ENCODE measurements at regions not wholly inside any gene's neighbourhood (a gene's known extent, or its start where the extent isn't known, plus 50 kb on each side); places are given as distances from the start of the nearest gene placed in this dataset.

DNA sequence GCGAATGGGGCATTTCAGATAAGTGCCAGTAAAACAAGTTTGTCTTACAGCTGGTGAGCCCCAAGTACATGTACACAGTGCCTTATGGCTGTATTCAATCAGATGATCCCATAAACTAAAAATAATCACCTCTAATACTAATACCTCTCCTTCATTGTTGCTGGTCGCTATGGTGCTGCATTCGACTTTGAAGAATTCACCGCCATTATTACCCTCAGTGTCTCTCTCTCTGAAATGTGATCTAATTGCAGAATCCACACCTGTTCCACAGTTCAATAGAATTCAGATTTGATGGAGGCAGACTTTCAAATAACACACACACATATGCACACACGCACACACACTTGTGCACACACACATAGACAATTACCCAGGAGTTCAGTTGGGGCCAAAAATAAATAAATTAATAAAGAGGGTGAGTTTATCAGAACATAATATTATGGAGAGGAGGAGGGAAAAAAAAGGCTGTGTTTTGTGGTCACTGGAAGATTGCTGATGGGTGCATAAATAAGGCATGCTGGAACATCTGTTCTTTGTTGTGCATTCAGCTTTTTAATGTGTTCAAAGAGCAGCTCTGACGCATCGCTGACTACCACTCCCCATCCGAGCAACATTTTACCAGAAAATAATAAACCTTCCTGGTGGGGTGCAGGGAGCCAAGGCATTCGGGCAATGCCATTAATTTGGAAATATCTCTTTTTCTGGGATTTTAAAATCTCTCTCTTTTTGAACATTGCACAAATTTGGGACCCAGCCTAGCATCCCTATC, 235.7 kb downstream of the SATB1 start:
- Histone ChIP-seq H2BK120ac (ENCODE audit: low read depth, low read length, poor library complexity, severe bottlenecking) (no peak overlapping the region), H3K23me2 (ENCODE audit: insufficient read length, low read depth, low read length, poor library complexity, severe bottlenecking) (no peaks in the 10 kb centered on the region), H3T11ph (ENCODE audit: low read length) (no peak overlapping the region), H3K9ac (ENCODE audit: extremely low read depth, insufficient read length, low read length) (no peak overlapping the region), H3K18ac (ENCODE audit: insufficient read length, low read depth, low read length) (no peak overlapping the region), H2BK12ac (ENCODE audit: insufficient read length, low read depth, low read length) (no peak overlapping the region), H3K9me3 (ENCODE audit: control insufficient read depth, low read depth, low read length) (no peaks in the 10 kb centered on the region), H3K27me3 (ENCODE audit: insufficient read depth, low read length) (no peaks in the 10 kb centered on the region), H3K14ac (ENCODE audit: insufficient read depth, low read length) (no peak overlapping the region), H2BK20ac (ENCODE audit: low read depth, low read length, poor library complexity, severe bottlenecking) (no peak overlapping the region), H4K8ac (replicated peaks; ENCODE audit: insufficient read length, low read depth, low read length) (no peak overlapping the region), H4K5ac (ENCODE audit: insufficient read length, low read depth, low read length) (no peak overlapping the region), H4K91ac (ENCODE audit: insufficient read length, low read depth, low read length) (no peak overlapping the region), H3K79me1 (ENCODE audit: insufficient read depth, low read depth, low read length, poor library complexity, severe bottlenecking) (no peaks in the 10 kb centered on the region), H3K56ac (ENCODE audit: insufficient read length, low read depth, low read length) (no peak overlapping the region), H3K4me2 (ENCODE audit: insufficient read depth, insufficient read length, low read length) (no peak overlapping the region), H2AFZ (ENCODE audit: low read length) (no peak overlapping the region), H3K4ac (ENCODE audit: low read depth, low read length) (no peak overlapping the region), H3K23ac (ENCODE audit: insufficient read length, low read depth, low read length) (no peak overlapping the region), H2AK5ac (ENCODE audit: insufficient read length, low read length) (no peak overlapping the region), H3K4me1 (ENCODE audit: insufficient read depth, low read length) (no peaks in the 10 kb centered on the region), H4K20me1 (ENCODE audit: control insufficient read depth, insufficient read depth, insufficient read length) (no peaks in the 10 kb centered on the region), H3K27ac (ENCODE audit: insufficient read length, low read depth, low read length) (no peak overlapping the region), H2BK5ac (ENCODE audit: insufficient read length, low read length) (no peak overlapping the region), H2BK15ac (ENCODE audit: low read depth, low read length) (no peak overlapping the region), H3K79me2 (ENCODE audit: insufficient read depth, low read length) (no peaks in the 10 kb centered on the region)
- Mint-ChIP-seq H3K36me3 (ENCODE audit: insufficient read depth in 1 of 3, low read depth in 3 of 3) (no peaks in the 10 kb centered on the region; a peak in 1 of 7 replicates), H3K4me1 (no peaks in the 10 kb centered on the region), H3K4me3 (no peak overlapping the region), H3K27ac (0 out of 7 replicates have a peak overlapping the region, but pooled peaks of 1 of the 3 experiments have one; percentile 17), H3K27me3 (ENCODE audit: low read depth) (no peaks in the 10 kb centered on the region), H3K9me3 (peaks cover 0 to 1% of the 10 kb centered on the region in 2 experiments; a peak in 2 of 5 replicates)
- TF ChIP-seq CTCF (conservative IDR thresholded peaks at IDR 0.05) = no peak
- WGBS (ENCODE audit: extremely low coverage, insufficient read length, low lambda C conversion rate) = no CpG with 5 or more reads among the region's 9 CpGs
- DNase-seq = no peak
